Tibial nerve (tissue), 4 donors: ENCODE measurements at regions not wholly inside any gene's neighbourhood (a gene's known extent, or its start where the extent isn't known, plus 50 kb on each side); places are given as distances from the start of the nearest gene placed in this dataset.

Experiments used
- DNase-seq, 2 donors: peaks; one replicate each; pipeline ENCODE4 v3.0.0-alpha.2; 2019; ENCODE audit warnings: low spot score in 2 of 2
- H3K27ac ChIP-seq, 4 donors: fragments of 200-600 bp; sonication (generic) in 3 of 4; one replicate each; pipeline ENCODE4 v1.5.1; 2017 to 2019; ENCODE audit warnings: mild to moderate bottlenecking in 1 of 4
- H3K27me3 ChIP-seq, 2 donors: fragments of 200-600 bp; sonication (generic) in 1 of 2; one replicate each; pipeline versions ENCODE4 v1.5.1 to v1.6.0; 2017 to 2019
- H3K36me3 ChIP-seq, 3 donors: fragments of 200-600 bp; sonication (generic); one replicate each; pipeline ENCODE4 v1.5.1; 2018 to 2019
- H3K4me1 ChIP-seq, 4 donors: fragments of 200-600 bp; sonication (generic) in 3 of 4; one replicate each; pipeline ENCODE4 v1.5.1; 2017 to 2019
- H3K4me3 ChIP-seq, 4 donors: fragments of 200-600 bp; sonication (generic) in 3 of 4; one replicate each; pipeline ENCODE4 v1.5.1; 2017 to 2019; ENCODE audit warnings: mild to moderate bottlenecking in 1 of 4, moderate library complexity in 1 of 4
- H3K9me3 ChIP-seq, 4 donors: fragments of 200-600 bp; sonication (generic) in 3 of 4; one replicate each; pipeline ENCODE4 v1.5.1; 2017 to 2019
- EP300 ChIP-seq, 2 donors: sonication (generic); formaldehyde crosslinking; IDR thresholded peaks; one replicate each; pipeline ENCODE4 v1.6.1; 2017; ENCODE audit warnings: antibody characterized with exemption in 2 of 2, mild to moderate bottlenecking in 1 of 2
- POLR2A ChIP-seq, 2 donors: fragments of 450-650 bp; IDR thresholded peaks; one replicate each; pipeline ENCODE4 v1.6.1; 2017; ENCODE audit warnings: antibody characterized with exemption in 2 of 2, mild to moderate bottlenecking in 2 of 2, moderate library complexity in 2 of 2
- WGBS, 2 donors: methylation state at CpG; one replicate each; pipeline ENCODE4 v1.1.5; 2018; 5-methylcytosine and 5-hydroxymethylcytosine counted together
- TF ChIP-seq, protein P1 (sequence below), 5 experiments: fragments of 200-600 bp in 3 of 5; fragments of 450-650 bp in 2 of 5; sonication (generic) in 3 of 5; IDR thresholded peaks; one replicate each; pipeline ENCODE4 v1.5.1; 2016 to 2019; ENCODE audit warnings: antibody characterized with exemption in 5 of 5, mild to moderate bottlenecking in 3 of 5, moderate library complexity in 2 of 5

DNA sequence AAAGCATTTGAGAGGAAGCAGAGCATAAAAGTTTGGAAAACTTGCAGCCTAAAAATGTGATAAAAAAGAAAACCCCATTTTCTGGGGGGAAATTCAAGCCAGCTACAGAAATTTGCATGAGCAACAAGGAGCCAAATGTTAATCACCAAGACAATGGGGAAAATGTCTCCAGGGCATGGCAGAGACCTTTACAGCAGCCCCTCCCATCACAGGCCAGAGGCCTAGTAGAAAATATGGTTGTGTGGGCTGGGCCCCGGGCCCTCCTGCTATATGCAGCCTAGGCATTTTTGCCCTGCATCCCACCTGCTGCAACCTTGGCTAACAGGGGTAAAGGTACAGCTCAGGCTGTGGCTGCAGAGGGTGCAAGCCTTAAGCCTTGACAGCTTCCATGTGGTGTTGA, 299.6 kb upstream of the NCAM2 start:
- no peaks in the 10 kb centered on the region for H3K9me3 ChIP-seq
- DNase-seq: no peak
- H3K27me3 ChIP-seq: no peaks in the 10 kb centered on the region
- no peaks in the 10 kb centered on the region for H3K36me3 ChIP-seq
- H3K4me3 ChIP-seq: no peak overlapping the region
- H3K4me1 ChIP-seq: no peaks in the 10 kb centered on the region
- TF ChIP-seq EP300 (IDR thresholded peaks at IDR 0.05) (no peak), POLR2A (IDR thresholded peaks at IDR 0.05) (no peak)
- TF ChIP-seq, protein P1, sequence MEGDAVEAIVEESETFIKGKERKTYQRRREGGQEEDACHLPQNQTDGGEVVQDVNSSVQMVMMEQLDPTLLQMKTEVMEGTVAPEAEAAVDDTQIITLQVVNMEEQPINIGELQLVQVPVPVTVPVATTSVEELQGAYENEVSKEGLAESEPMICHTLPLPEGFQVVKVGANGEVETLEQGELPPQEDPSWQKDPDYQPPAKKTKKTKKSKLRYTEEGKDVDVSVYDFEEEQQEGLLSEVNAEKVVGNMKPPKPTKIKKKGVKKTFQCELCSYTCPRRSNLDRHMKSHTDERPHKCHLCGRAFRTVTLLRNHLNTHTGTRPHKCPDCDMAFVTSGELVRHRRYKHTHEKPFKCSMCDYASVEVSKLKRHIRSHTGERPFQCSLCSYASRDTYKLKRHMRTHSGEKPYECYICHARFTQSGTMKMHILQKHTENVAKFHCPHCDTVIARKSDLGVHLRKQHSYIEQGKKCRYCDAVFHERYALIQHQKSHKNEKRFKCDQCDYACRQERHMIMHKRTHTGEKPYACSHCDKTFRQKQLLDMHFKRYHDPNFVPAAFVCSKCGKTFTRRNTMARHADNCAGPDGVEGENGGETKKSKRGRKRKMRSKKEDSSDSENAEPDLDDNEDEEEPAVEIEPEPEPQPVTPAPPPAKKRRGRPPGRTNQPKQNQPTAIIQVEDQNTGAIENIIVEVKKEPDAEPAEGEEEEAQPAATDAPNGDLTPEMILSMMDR (IDR thresholded peaks at IDR 0.05): no peak
- no peak overlapping the region for H3K27ac ChIP-seq
- WGBS, 2 donors: 50 to 75% methylated on average over 1 of the region's 1 CpG

DNA sequence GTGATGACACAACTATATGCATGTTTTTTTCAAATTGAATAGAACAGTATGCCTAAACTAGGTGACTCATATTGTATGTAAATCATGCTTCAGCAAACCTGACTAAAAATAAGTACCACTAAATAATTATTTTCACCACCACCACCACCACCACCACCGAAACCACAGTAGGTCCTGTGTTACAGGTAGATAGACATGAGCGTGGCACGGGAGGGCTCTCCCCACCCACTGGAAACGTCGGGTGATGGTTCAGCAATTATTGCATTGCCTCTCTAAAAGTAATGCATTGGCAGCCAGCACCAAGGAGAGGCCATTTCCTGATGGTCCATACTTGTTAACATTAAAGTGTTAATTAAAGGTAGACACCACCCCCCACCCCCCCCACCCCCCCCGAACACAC, 297.0 kb upstream of the NCAM2 start:
- 83 to 88% methylated on average over 6 of the region's 6 CpGs for WGBS, 2 donors
- no peaks in the 10 kb centered on the region for H3K36me3 ChIP-seq
- TF ChIP-seq, protein P1 (IDR thresholded peaks at IDR 0.05): no peak
- TF ChIP-seq POLR2A (IDR thresholded peaks at IDR 0.05) (no peak), EP300 (IDR thresholded peaks at IDR 0.05) (no peak)

DNA sequence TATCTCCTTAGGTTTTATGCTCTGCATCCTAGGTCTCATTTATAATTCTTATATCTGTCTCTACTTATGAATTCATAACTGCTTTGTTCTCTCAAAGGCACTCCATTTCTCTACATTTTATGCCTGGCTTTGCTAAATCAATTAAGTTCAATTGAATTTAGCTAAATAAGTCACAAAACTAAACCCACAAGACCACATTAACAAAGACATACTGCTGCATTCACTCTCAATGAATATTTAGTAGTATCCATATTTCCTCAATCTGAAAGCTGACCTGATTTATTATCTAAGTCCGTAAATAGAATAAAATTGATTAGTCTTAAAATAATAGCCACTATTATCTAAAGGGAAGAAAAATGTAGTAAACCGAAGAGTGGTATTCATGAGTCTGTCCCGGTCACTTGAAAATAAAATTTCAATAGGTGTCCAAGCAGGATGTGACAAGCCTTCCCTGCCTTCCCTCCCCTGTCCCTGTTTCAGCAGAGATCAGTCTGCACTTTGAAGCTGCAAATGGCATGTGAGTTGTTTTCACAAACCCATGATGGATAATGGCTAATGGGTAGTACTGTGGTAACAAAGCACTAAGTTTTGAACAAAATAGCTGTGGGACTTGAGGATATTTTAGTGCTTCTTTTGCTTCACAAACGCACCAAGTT, 295.0 kb upstream of the NCAM2 start:
- H3K27me3 ChIP-seq: no peaks in the 10 kb centered on the region
- no peaks in the 10 kb centered on the region for H3K36me3 ChIP-seq
- no peaks in the 10 kb centered on the region for H3K4me1 ChIP-seq
- no peak overlapping the region for H3K4me3 ChIP-seq
- H3K27ac ChIP-seq: no peak overlapping the region
- H3K9me3 ChIP-seq: no peaks in the 10 kb centered on the region
- 56 to 57% methylated on average over 4 of the region's 4 CpGs for WGBS, 2 donors
- no peak for TF ChIP-seq EP300 (IDR thresholded peaks at IDR 0.05)
- TF ChIP-seq, protein P1 (IDR thresholded peaks at IDR 0.05): no peak
- DNase-seq: no peak

More for the DNA sequence above, 297.0 kb upstream of the NCAM2 start:
- no peak for DNase-seq
- no peak overlapping the region for H3K4me3 ChIP-seq
- H3K9me3 ChIP-seq: no peaks in the 10 kb centered on the region
- no peaks in the 10 kb centered on the region for H3K27me3 ChIP-seq
- no peaks in the 10 kb centered on the region for H3K4me1 ChIP-seq
- no peak overlapping the region for H3K27ac ChIP-seq

DNA sequence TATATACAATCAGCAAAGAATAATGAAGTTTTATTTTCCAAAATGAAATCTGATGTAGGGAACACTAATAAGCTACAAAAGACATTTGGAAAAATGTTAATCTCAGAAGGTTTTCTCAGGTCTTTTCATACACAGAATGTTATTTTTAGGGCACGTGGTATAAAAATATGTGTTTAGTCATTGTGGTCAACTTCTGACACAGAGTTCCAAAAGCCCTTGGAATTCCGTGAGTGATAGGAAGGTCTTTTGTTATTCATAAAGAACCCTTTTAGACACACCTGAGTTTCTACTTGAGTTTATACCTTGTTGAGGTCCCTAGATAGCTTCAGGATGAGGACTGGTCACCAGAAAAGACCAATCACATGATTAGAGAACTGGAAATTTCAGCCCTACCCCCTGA, 277.6 kb upstream of the NCAM2 start:
- Histone ChIP-seq H3K27me3 (no peaks in the 10 kb centered on the region), H3K36me3 (no peaks in the 10 kb centered on the region), H3K27ac (no peak overlapping the region), H3K4me3 (no peak overlapping the region), H3K4me1 (no peaks in the 10 kb centered on the region), H3K9me3 (no peaks in the 10 kb centered on the region)
- no peak for DNase-seq
- WGBS, 2 donors: 48 to 60% methylated on average over 2 of the region's 2 CpGs
- TF ChIP-seq, protein P1 (IDR thresholded peaks at IDR 0.05): no peak
- TF ChIP-seq POLR2A (IDR thresholded peaks at IDR 0.05) (no peak), EP300 (IDR thresholded peaks at IDR 0.05) (no peak)

DNA sequence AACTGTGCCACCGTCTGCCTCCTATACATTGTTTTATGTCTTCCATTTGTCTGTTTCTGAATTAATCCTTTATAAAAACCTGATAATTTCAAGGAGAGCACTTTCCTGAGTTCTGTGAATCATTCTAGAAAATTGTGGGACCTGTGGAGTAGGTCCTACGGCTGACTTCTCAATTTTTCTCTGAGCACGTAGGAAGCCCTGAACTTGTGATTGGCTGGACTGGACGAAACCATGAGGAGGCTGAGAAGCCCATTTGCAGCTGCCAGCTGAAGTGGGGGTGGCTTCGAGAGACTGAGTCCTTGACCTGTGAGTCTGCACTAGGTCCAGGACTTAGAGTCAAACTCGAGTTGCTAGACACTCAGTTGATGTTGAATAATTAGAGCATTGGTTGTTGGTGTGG, 277.1 kb upstream of the NCAM2 start:
- no peak for DNase-seq
- WGBS, 2 donors: 89 to 91% methylated on average over 6 of the region's 6 CpGs
- H3K9me3 ChIP-seq: no peaks in the 10 kb centered on the region
- H3K4me1 ChIP-seq: no peaks in the 10 kb centered on the region
- H3K4me3 ChIP-seq: no peak overlapping the region
- no peaks in the 10 kb centered on the region for H3K36me3 ChIP-seq
- H3K27me3 ChIP-seq: no peaks in the 10 kb centered on the region
- no peak overlapping the region for H3K27ac ChIP-seq
- TF ChIP-seq POLR2A (IDR thresholded peaks at IDR 0.05): no peak

DNA sequence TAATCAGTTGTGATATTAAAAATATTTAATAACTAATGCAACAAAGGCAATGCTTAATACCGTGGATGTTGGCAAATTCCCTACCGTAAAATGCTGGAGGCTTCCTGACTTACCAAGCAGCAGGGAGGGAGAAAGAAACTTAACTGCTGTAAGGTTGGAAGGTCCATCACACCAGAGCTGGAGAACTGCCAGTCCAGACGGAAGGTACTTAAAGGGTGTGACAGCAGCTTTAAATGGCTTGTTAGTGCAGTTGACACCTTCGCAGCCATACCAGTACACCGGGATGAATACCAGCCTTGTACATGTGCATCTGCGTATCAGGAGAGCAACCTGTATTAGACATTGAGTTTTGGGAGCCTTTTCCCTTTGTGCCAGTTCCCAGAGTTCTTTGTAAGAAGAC, 269.5 kb upstream of the NCAM2 start:
- H3K9me3 ChIP-seq: no peaks in the 10 kb centered on the region
- no peaks in the 10 kb centered on the region for H3K36me3 ChIP-seq
- TF ChIP-seq POLR2A (IDR thresholded peaks at IDR 0.05) (no peak), EP300 (IDR thresholded peaks at IDR 0.05) (no peak)
- TF ChIP-seq, protein P1 (IDR thresholded peaks at IDR 0.05): no peak
- no peak overlapping the region for H3K4me3 ChIP-seq
- no peak for DNase-seq
- H3K4me1 ChIP-seq: no peaks in the 10 kb centered on the region
- 85 to 90% methylated on average over 6 of the region's 6 CpGs for WGBS, 2 donors
- H3K27ac ChIP-seq: no peak overlapping the region
- H3K27me3 ChIP-seq: no peaks in the 10 kb centered on the region
